ENCODE measurements at regions not wholly inside any gene's neighbourhood (a gene's known extent, or its start where the extent isn't known, plus 50 kb on each side); places are given as distances from the start of the nearest gene placed in this dataset.
"Not testable (repeated sequence)": the region's sequence is repeated elsewhere in the genome, so short reads cannot be mapped to it uniquely, and the experiment has no call there.

GRCh38 chr4:151529187-151529586 is 120.2 kb downstream of the FHIP1A start:
- H3K4me3 ChIP-seq: no peak overlapping the region
- 63 to 100% (median 87%) methylated on average over 2 of the region's 2 CpGs; no CpG with 5 or more reads in 6 of the 10 experiments for WGBS, 10 experiments
- ATAC-seq (replicated peaks in 6 of 8): no peak

GRCh38 chr4:151530230-151530629 is 121.3 kb downstream of the FHIP1A start:
- Histone ChIP-seq H3K27ac (no peak overlapping the region), H3K4me1 (replicated peaks in 1 of 2) (no peaks in the 10 kb centered on the region), H3K4me3 (no peak overlapping the region)
- in situ Hi-C loops (cut with MboI; ENCODE audit: low pct_unique_long_range_greater_than_20kb in 2 of 9, low sequenced_read_pairs in 9 of 9, unreplicated experiment in 9 of 9): no loop called here
- ATAC-seq (replicated peaks in 6 of 8): no peak
- 60 to 100% (median 75%) methylated on average over 1 to 2 of the region's 2 CpGs; no CpG with 5 or more reads in 5 of the 10 experiments for WGBS, 10 experiments

More at GRCh38 chr4:151529187-151529586, 120.2 kb downstream of the FHIP1A start:
- Histone ChIP-seq H3K4me1 (replicated peaks in 1 of 2) (peaks cover 0 to 2% of the 10 kb centered on the region in 2 donors), H3K27ac (no peak overlapping the region)
- in situ Hi-C loops (cut with MboI; ENCODE audit: low pct_unique_long_range_greater_than_20kb in 2 of 9, low sequenced_read_pairs in 9 of 9, unreplicated experiment in 9 of 9): no loop called here

- no peaks in the 10 kb centered on the region for H3K4me1 ChIP-seq (replicated peaks in 1 of 2)
- H3K4me3 ChIP-seq: no peak overlapping the region
- 0 to 90% (median 43%) methylated on average over 1 of the region's 1 CpG; no CpG with 5 or more reads in 5 of the 10 experiments for WGBS, 10 experiments
- no peak overlapping the region for H3K27ac ChIP-seq
- in situ Hi-C loops (cut with MboI; ENCODE audit: low pct_unique_long_range_greater_than_20kb in 2 of 9, low sequenced_read_pairs in 9 of 9, unreplicated experiment in 9 of 9): no loop called here
- peak in 2 of 8 experiments; percentile 8 to 46 for ATAC-seq (replicated peaks in 6 of 8)
These were observed 121.8 kb downstream of the FHIP1A start for GRCh38 chr4:151530783-151531182.

- H3K4me3 ChIP-seq: no peak overlapping the region
- ATAC-seq (replicated peaks in 6 of 8): no peak
- 77 to 100% (median 93%) methylated on average over 4 to 6 of the region's 6 CpGs for WGBS, 10 experiments
- H3K27ac ChIP-seq: no peak overlapping the region
- in situ Hi-C loops (cut with MboI; ENCODE audit: low pct_unique_long_range_greater_than_20kb in 2 of 9, low sequenced_read_pairs in 9 of 9, unreplicated experiment in 9 of 9): no loop called here
- H3K4me1 ChIP-seq (replicated peaks in 1 of 2): no peaks in the 10 kb centered on the region
These were observed 123.2 kb downstream of the FHIP1A start for GRCh38 chr4:151532001-151532708.

- Histone ChIP-seq H3K4me3 (no peak overlapping the region), H3K4me1 (replicated peaks in 1 of 2) (peaks cover 0 to 3% of the 10 kb centered on the region in 2 donors), H3K27ac (no peak overlapping the region)
- ATAC-seq (replicated peaks in 6 of 8): no peak
- in situ Hi-C loops (cut with MboI; ENCODE audit: low pct_unique_long_range_greater_than_20kb in 2 of 9, low sequenced_read_pairs in 9 of 9, unreplicated experiment in 9 of 9): no loop called here
- 0 to 86% (median 14%) methylated on average over 1 of the region's 1 CpG; no CpG with 5 or more reads in 5 of the 10 experiments for WGBS, 10 experiments
These were observed 125.2 kb downstream of the FHIP1A start for GRCh38 chr4:151534195-151534594.

- H3K27ac ChIP-seq: no peak overlapping the region
- in situ Hi-C loops (cut with MboI; ENCODE audit: low pct_unique_long_range_greater_than_20kb in 2 of 9, low sequenced_read_pairs in 9 of 9, unreplicated experiment in 9 of 9): no loop called here
- no peak overlapping the region for H3K4me3 ChIP-seq
- peaks cover 0 to 3% of the 10 kb centered on the region in 2 donors for H3K4me1 ChIP-seq (replicated peaks in 1 of 2)
- peak in 3 of 8 experiments; percentile 36 to 94 (median 44) for ATAC-seq (replicated peaks in 6 of 8)
These were observed 126.4 kb downstream of the FHIP1A start for GRCh38 chr4:151535366-151535765.

- ATAC-seq (replicated peaks in 6 of 8): peak in 3 of 8 experiments; percentile 14 to 45 (median 26)
- Histone ChIP-seq H3K4me1 (replicated peaks in 1 of 2) (peaks cover 13 to 14% of the 10 kb centered on the region in 2 donors), H3K27ac (no peak overlapping the region), H3K4me3 (no peak overlapping the region)
- in situ Hi-C loops (cut with MboI; ENCODE audit: low pct_unique_long_range_greater_than_20kb in 2 of 9, low sequenced_read_pairs in 9 of 9, unreplicated experiment in 9 of 9): no loop called here
These were observed 128.7 kb downstream of the FHIP1A start for GRCh38 chr4:151537687-151538086.

GRCh38 chr4:151538963-151539362 is 130.0 kb downstream of the FHIP1A start:
- 7 to 97% (median 86%) methylated on average over 1 to 4 of the region's 4 CpGs; no CpG with 5 or more reads in 1 of the 10 experiments for WGBS, 10 experiments
- Histone ChIP-seq H3K4me3 (no peak overlapping the region), H3K27ac (no peak overlapping the region), H3K4me1 (replicated peaks in 1 of 2) (peaks cover 13 to 14% of the 10 kb centered on the region in 2 donors)
- ATAC-seq (replicated peaks in 6 of 8): no peak
- in situ Hi-C loops (cut with MboI; ENCODE audit: low pct_unique_long_range_greater_than_20kb in 2 of 9, low sequenced_read_pairs in 9 of 9, unreplicated experiment in 9 of 9): no loop called here

GRCh38 chr4:151540728-151541388 is 131.9 kb downstream of the FHIP1A start:
- ATAC-seq (replicated peaks in 6 of 8): peak in 7 of 8 experiments; percentile 28 to 92 (median 57)
- WGBS, 10 experiments: 0 to 100% (median 66%) methylated on average over 1 to 3 of the region's 3 CpGs; no CpG with 5 or more reads in 2 of the 10 experiments
- H3K4me3 ChIP-seq: no peak overlapping the region
- no peak overlapping the region for H3K27ac ChIP-seq
- peaks cover 13 to 14% of the 10 kb centered on the region in 2 donors for H3K4me1 ChIP-seq (replicated peaks in 1 of 2)
- in situ Hi-C loops (cut with MboI; ENCODE audit: low pct_unique_long_range_greater_than_20kb in 2 of 9, low sequenced_read_pairs in 9 of 9, unreplicated experiment in 9 of 9): no loop called here

GRCh38 chr4:151541389-151542071 is 132.6 kb downstream of the FHIP1A start:
- peak; percentile 73 to 87 (median 77) for ATAC-seq (replicated peaks in 6 of 8)
- WGBS, 10 experiments: 0 to 80% (median 33%) methylated on average over 1 to 6 of the region's 6 CpGs; no CpG with 5 or more reads in 1 of the 10 experiments
- H3K4me3 ChIP-seq: no peak overlapping the region
- peak overlapping the region in 1 of 2 donors; percentile 55 for H3K27ac ChIP-seq
- H3K4me1 ChIP-seq (replicated peaks in 1 of 2): peaks cover 13 to 14% of the 10 kb centered on the region in 2 donors
- in situ Hi-C loops (cut with MboI; ENCODE audit: low pct_unique_long_range_greater_than_20kb in 2 of 9, low sequenced_read_pairs in 9 of 9, unreplicated experiment in 9 of 9): no loop called here

- in situ Hi-C loops (cut with MboI; ENCODE audit: low pct_unique_long_range_greater_than_20kb in 2 of 9, low sequenced_read_pairs in 9 of 9, unreplicated experiment in 9 of 9): no loop called here
- Histone ChIP-seq H3K27ac (no peak overlapping the region), H3K4me1 (replicated peaks in 1 of 2) (no peaks in the 10 kb centered on the region), H3K4me3 (no peak overlapping the region)
- WGBS, 10 experiments: 20 to 100% (median 82%) methylated on average over 1 to 8 of the region's 8 CpGs; no CpG with 5 or more reads in 2 of the 10 experiments
- no peak for ATAC-seq (replicated peaks in 6 of 8)
These were observed 139.7 kb downstream of the FHIP1A start for GRCh38 chr4:151548708-151549107.

- H3K4me1 ChIP-seq (replicated peaks in 1 of 2); in situ Hi-C loops (cut with MboI; ENCODE audit: low pct_unique_long_range_greater_than_20kb in 2 of 9, low sequenced_read_pairs in 9 of 9, unreplicated experiment in 9 of 9); H3K27ac ChIP-seq; H3K4me3 ChIP-seq; ATAC-seq (replicated peaks in 6 of 8): not testable (repeated sequence)
- 57 to 100% (median 73%) methylated on average over 1 to 2 of the region's 2 CpGs; no CpG with 5 or more reads in 4 of the 10 experiments for whole genome bisulfite sequencing, 10 experiments
These were observed 140.4 kb downstream of the FHIP1A start for GRCh38 chr4:151549378-151549777.

- H3K4me1 ChIP-seq (replicated peaks in 1 of 2): peaks cover 0 to 2% of the 10 kb centered on the region in 2 donors
- no peak overlapping the region for H3K27ac ChIP-seq
- no peak for ATAC-seq (replicated peaks in 6 of 8)
- 0 to 94% (median 31%) methylated on average over 1 to 2 of the region's 2 CpGs; no CpG with 5 or more reads in 1 of the 10 experiments for WGBS, 10 experiments
- in situ Hi-C loops (cut with MboI; ENCODE audit: low pct_unique_long_range_greater_than_20kb in 2 of 9, low sequenced_read_pairs in 9 of 9, unreplicated experiment in 9 of 9): no loop called here
- H3K4me3 ChIP-seq: no peak overlapping the region
These were observed 144.9 kb downstream of the FHIP1A start for GRCh38 chr4:151553874-151554273.
